HUES6 (cell line): ENCODE measurements at regions not wholly inside any gene's neighbourhood (a gene's known extent, or its start where the extent isn't known, plus 50 kb on each side); places are given as distances from the start of the nearest gene placed in this dataset.
"Not testable (repeated sequence)": the region's sequence is repeated elsewhere in the genome, so short reads cannot be mapped to it uniquely, and the experiment has no call there.

ENCODE experiments used
- H3K27ac ChIP-seq: 2 replicates; pipeline ENCODE4 v1.7.0; 2013; ENCODE audit warnings: low read depth, mild to moderate bottlenecking, low read length, inconsistent platforms
- H3K27me3 ChIP-seq: 2 replicates; pipeline ENCODE4 v1.6.1; 2013; ENCODE audit warnings: low read length; ENCODE audit not compliant: control insufficient read depth, insufficient read depth
- H3K36me3 ChIP-seq: 2 replicates; pipeline ENCODE4 v1.6.1; 2013; ENCODE audit warnings: low read length; ENCODE audit not compliant: control insufficient read depth, insufficient read depth
- H3K4me1 ChIP-seq: 2 replicates; pipeline ENCODE4 v1.6.1; 2013; ENCODE audit warnings: low read length; ENCODE audit not compliant: control insufficient read depth, insufficient read depth
- H3K4me3 ChIP-seq: 2 replicates; pipeline ENCODE4 v1.5.1; 2013; ENCODE audit warnings: low read depth, low read length
- H3K9ac ChIP-seq: one replicate; pipeline ENCODE4 v1.6.1; 2013; ENCODE audit warnings: mild to moderate bottlenecking, low read length
- H3K9me3 ChIP-seq: 2 replicates; pipeline ENCODE4 v1.6.1; 2013; ENCODE audit warnings: low read depth, low read length; ENCODE audit not compliant: control insufficient read depth, insufficient read depth

- no peak overlapping the region for H3K9ac ChIP-seq
- no peak overlapping the region for H3K4me3 ChIP-seq
Measured at GRCh38 chr3:87771337-87772192, 287.2 kb downstream of the CGGBP1 start.

GRCh38 chr3:87766721-87767120 is 292.1 kb downstream of the CGGBP1 start:
- no peak overlapping the region for H3K9ac ChIP-seq
- no peaks in the 10 kb centered on the region for H3K27me3 ChIP-seq
- no peak overlapping the region for H3K27ac ChIP-seq
- no peak overlapping the region for H3K4me3 ChIP-seq
- no peaks in the 10 kb centered on the region for H3K9me3 ChIP-seq
- H3K36me3 ChIP-seq, result no peaks in the 10 kb centered on the region
- H3K4me1 ChIP-seq, result no peaks in the 10 kb centered on the region

More at GRCh38 chr3:87771337-87772192, 287.2 kb downstream of the CGGBP1 start:
- H3K27me3 ChIP-seq, result no peaks in the 10 kb centered on the region
- H3K27ac ChIP-seq, result no peak overlapping the region
- H3K4me1 ChIP-seq, result no peaks in the 10 kb centered on the region
- H3K9me3 ChIP-seq, result no peaks in the 10 kb centered on the region
- H3K36me3 ChIP-seq, result no peaks in the 10 kb centered on the region

- Histone ChIP-seq H3K27ac (no peak overlapping the region), H3K9ac (no peak overlapping the region), H3K4me1 (no peaks in the 10 kb centered on the region), H3K36me3 (no peaks in the 10 kb centered on the region), H3K4me3 (no peak overlapping the region), H3K27me3 (no peaks in the 10 kb centered on the region), H3K9me3 (no peaks in the 10 kb centered on the region)
Measured at GRCh38 chr3:87765256-87765655, 293.5 kb downstream of the CGGBP1 start.

GRCh38 chr3:87761795-87762194 is 297.0 kb downstream of the CGGBP1 start:
- no peak overlapping the region for H3K9ac ChIP-seq
- H3K36me3 ChIP-seq, result no peaks in the 10 kb centered on the region
- H3K27ac ChIP-seq, result no peak overlapping the region
- no peaks in the 10 kb centered on the region for H3K27me3 ChIP-seq
- no peak overlapping the region for H3K4me3 ChIP-seq
- no peaks in the 10 kb centered on the region for H3K9me3 ChIP-seq
- H3K4me1 ChIP-seq, result no peaks in the 10 kb centered on the region

GRCh38 chr3:87761341-87761740 is 297.5 kb downstream of the CGGBP1 start:
- H3K4me3 ChIP-seq, result no peak overlapping the region
- H3K4me1 ChIP-seq, result no peaks in the 10 kb centered on the region
- H3K27me3 ChIP-seq, result no peaks in the 10 kb centered on the region
- H3K36me3 ChIP-seq, result no peaks in the 10 kb centered on the region
- H3K9ac ChIP-seq, result no peak overlapping the region
- no peaks in the 10 kb centered on the region for H3K9me3 ChIP-seq
- no peak overlapping the region for H3K27ac ChIP-seq

GRCh38 chr3:87756616-87757015 is 302.2 kb downstream of the CGGBP1 start:
- no peak overlapping the region for H3K9ac ChIP-seq

GRCh38 chr3:87755852-87756251 is 303.0 kb downstream of the CGGBP1 start:
- Histone ChIP-seq H3K36me3 (no peaks in the 10 kb centered on the region), H3K9me3 (0 out of 2 replicates have a peak, but pooled peaks cover 2% of the 10 kb centered on the region), H3K9ac (no peak overlapping the region), H3K4me1 (no peaks in the 10 kb centered on the region; the same call in 1 of the 2 replicates), H3K27me3 (no peaks in the 10 kb centered on the region), H3K4me3 (no peak overlapping the region), H3K27ac (no peak overlapping the region)

More at GRCh38 chr3:87756616-87757015, 302.2 kb downstream of the CGGBP1 start:
- 0 out of 2 replicates have a peak, but pooled peaks cover 2% of the 10 kb centered on the region for H3K9me3 ChIP-seq
- no peak overlapping the region for H3K4me3 ChIP-seq
- no peaks in the 10 kb centered on the region for H3K27me3 ChIP-seq
- H3K4me1 ChIP-seq, result no peaks in the 10 kb centered on the region; the same call in 1 of the 2 replicates
- H3K36me3 ChIP-seq, result no peaks in the 10 kb centered on the region
- H3K27ac ChIP-seq, result no peak overlapping the region

GRCh38 chr3:87742250-87742649 is 316.6 kb downstream of the CGGBP1 start:
- Histone ChIP-seq H3K4me1 (no peaks in the 10 kb centered on the region), H3K4me3 (no peak overlapping the region), H3K27me3 (no peaks in the 10 kb centered on the region), H3K9me3 (peaks cover 38% of the 10 kb centered on the region), H3K27ac (no peak overlapping the region), H3K9ac (no peak overlapping the region), H3K36me3 (no peaks in the 10 kb centered on the region)

GRCh38 chr3:87740894-87741293 is 317.9 kb downstream of the CGGBP1 start:
- H3K9ac ChIP-seq, H3K27ac ChIP-seq, H3K4me3 ChIP-seq, H3K36me3 ChIP-seq, H3K4me1 ChIP-seq, H3K27me3 ChIP-seq: not testable (repeated sequence)
- H3K9me3 ChIP-seq, result peaks cover 43% of the 10 kb centered on the region

- H3K27me3 ChIP-seq, H3K4me1 ChIP-seq, H3K27ac ChIP-seq, H3K36me3 ChIP-seq, H3K4me3 ChIP-seq, H3K9ac ChIP-seq: not testable (repeated sequence)
- H3K9me3 ChIP-seq, result peaks cover 45% of the 10 kb centered on the region
Measured at GRCh38 chr3:87737817-87738216, 321.0 kb downstream of the CGGBP1 start.

GRCh38 chr3:87733671-87734367 is 325.0 kb downstream of the CGGBP1 start:
- no peak overlapping the region for H3K4me3 ChIP-seq
- peaks cover 16% of the 10 kb centered on the region; the same call in 1 of the 2 replicates for H3K9me3 ChIP-seq
- no peaks in the 10 kb centered on the region for H3K27me3 ChIP-seq
- H3K27ac ChIP-seq, result no peak overlapping the region
- no peak overlapping the region for H3K9ac ChIP-seq
- H3K36me3 ChIP-seq, result no peaks in the 10 kb centered on the region
- H3K4me1 ChIP-seq, result no peaks in the 10 kb centered on the region
